CD14-positive monocyte (primary cell): ENCODE measurements at regions not wholly inside any gene's neighbourhood (a gene's known extent, or its start where the extent isn't known, plus 50 kb on each side); places are given as distances from the start of the nearest gene placed in this dataset.

Source experiments
- DNase-seq, 3 donors: peaks; one replicate each; pipeline ENCODE4 v3.0.0-alpha.2; 2011 to 2022
- H2AFZ ChIP-seq: 2 replicates; pipeline ENCODE4 v1.6.0; 2012; ENCODE audit warnings: mild to moderate bottlenecking, low read depth, low read length, inconsistent platforms; ENCODE audit not compliant: insufficient read depth, poor library complexity, severe bottlenecking
- H3K27ac ChIP-seq, 2 donors: 1 replicate in 1 of 2; 2 replicates in 1 of 2; pipeline ENCODE4 v1.5.1; 2012 to 2013; ENCODE audit warnings: low read length in 2 of 2, control low read depth in 1 of 2, inconsistent platforms in 1 of 2, low read depth in 1 of 2, mild to moderate bottlenecking in 1 of 2
- H3K27me3 ChIP-seq, 2 donors: one replicate each; pipeline versions ENCODE4 v1.6.0 to v1.6.1; 2011 to 2013; ENCODE audit warnings: low read length in 2 of 2; ENCODE audit not compliant: control insufficient read depth in 2 of 2, insufficient read depth in 2 of 2
- H3K36me3 ChIP-seq, 2 donors: replicated peaks in 1 of 2; 1 replicate in 1 of 2; 2 replicates in 1 of 2; pipeline versions ENCODE4 v1.5.1 to v1.6.1; 2012 to 2013; ENCODE audit warnings: low read length in 2 of 2, control low read depth in 1 of 2, inconsistent platforms in 1 of 2, mild to moderate bottlenecking in 1 of 2; ENCODE audit not compliant: insufficient read depth in 2 of 2, control insufficient read depth in 1 of 2
- H3K4me1 ChIP-seq, 2 donors: 1 replicate in 1 of 2; 2 replicates in 1 of 2; pipeline versions ENCODE4 v1.5.1 to v1.6.1; 2012 to 2013; ENCODE audit warnings: low read length in 2 of 2, control low read depth in 1 of 2, inconsistent platforms in 1 of 2, mild to moderate bottlenecking in 1 of 2, moderate library complexity in 1 of 2; ENCODE audit not compliant: insufficient read depth in 2 of 2, control insufficient read depth in 1 of 2
- H3K4me2 ChIP-seq: replicated peaks from 2 replicates; pipeline ENCODE3; 2012; ENCODE audit warnings: low read length, moderate library complexity, mild to moderate bottlenecking; ENCODE audit not compliant: poor library complexity, severe bottlenecking; ENCODE audit errors: extremely low read depth
- H3K4me3 ChIP-seq, 3 experiments: fragments of 200-600 bp in 1 of 3; sonication (generic) in 1 of 3; replicated peaks in 1 of 3; 1 replicate in 2 of 3; 2 replicates in 1 of 3; pipeline ENCODE4 v1.5.1; 2011 to 2013; ENCODE audit warnings: low read length in 3 of 3, mild to moderate bottlenecking in 3 of 3, control low read depth in 2 of 3, low read depth in 2 of 3, inconsistent platforms in 1 of 3, moderate library complexity in 1 of 3
- H3K79me2 ChIP-seq: 2 replicates; pipeline ENCODE4 v1.6.0; 2012; ENCODE audit warnings: mild to moderate bottlenecking, control low read depth, inconsistent platforms, low read length, moderate library complexity; ENCODE audit not compliant: insufficient read depth
- H3K9ac ChIP-seq: 2 replicates; pipeline ENCODE4 v1.6.0; 2017; ENCODE audit warnings: low read length, mild to moderate bottlenecking; ENCODE audit not compliant: insufficient read depth, poor library complexity, severe bottlenecking
- H3K9me3 ChIP-seq, 2 donors: replicated peaks in 1 of 2; 1 replicate in 1 of 2; 2 replicates in 1 of 2; pipeline versions ENCODE4 v1.5.1 to v1.6.1; 2012 to 2013; ENCODE audit warnings: low read length in 2 of 2, control low read depth in 1 of 2; ENCODE audit not compliant: control insufficient read depth in 1 of 2, insufficient read depth in 1 of 2
- H4K20me1 ChIP-seq: 2 replicates; pipeline ENCODE4 v1.6.0; 2012; ENCODE audit warnings: mild to moderate bottlenecking, low read length, control low read depth, moderate library complexity; ENCODE audit not compliant: insufficient read depth
- H3K27ac Mint-ChIP-seq, 7 donors: one replicate each; pipeline ENCODE4 v1.8.0; 2020; ENCODE audit warnings: mild to moderate bottlenecking in 7 of 7, mixed read lengths in 7 of 7, moderate library complexity in 6 of 7, inconsistent platforms in 2 of 7
- H3K27me3 Mint-ChIP-seq, 3 donors: one replicate each; pipeline ENCODE4 v1.8.0; 2021 to 2022; ENCODE audit warnings: low read depth in 3 of 3, mild to moderate bottlenecking in 3 of 3, mixed read lengths in 3 of 3, moderate library complexity in 3 of 3, inconsistent platforms in 1 of 3
- H3K36me3 Mint-ChIP-seq, 2 donors: one replicate each; pipeline ENCODE4 v1.8.0; 2020; ENCODE audit warnings: mixed read lengths in 2 of 2, inconsistent platforms in 1 of 2, mild to moderate bottlenecking in 1 of 2
- H3K4me1 Mint-ChIP-seq: one replicate; pipeline ENCODE4 v1.8.0; 2020; ENCODE audit warnings: mild to moderate bottlenecking, mixed read lengths
- H3K4me3 Mint-ChIP-seq, 2 donors: one replicate each; pipeline ENCODE4 v1.8.0; 2020; ENCODE audit warnings: mild to moderate bottlenecking in 2 of 2, mixed read lengths in 2 of 2, moderate library complexity in 1 of 2
- H3K9me3 Mint-ChIP-seq, 7 donors: one replicate each; pipeline ENCODE4 v1.8.0; 2020 to 2022; ENCODE audit warnings: mixed read lengths in 7 of 7, mild to moderate bottlenecking in 6 of 7, moderate library complexity in 6 of 7, inconsistent platforms in 2 of 7
- WGBS: methylation state at CpG from one replicate; pipeline ENCODE4 v1.1.5; 2013; ENCODE audit warnings: missing lambda C conversion rate; ENCODE audit not compliant: insufficient coverage; 5-methylcytosine and 5-hydroxymethylcytosine counted together
- intact Hi-C, 2 donors: fragments of 100-400 bp; cut with micrococcal nuclease; formaldehyde crosslinking; loops; one replicate each; pipeline versions ENCODE4 v1.15.0 to v1.15.1; 2023
- TF ChIP-seq, protein P1 (sequence below): fragments of 200-600 bp; IDR thresholded peaks from one replicate; pipeline ENCODE4 v1.8.0; 2022; ENCODE audit warnings: antibody characterized with exemption, mild to moderate bottlenecking

DNA sequence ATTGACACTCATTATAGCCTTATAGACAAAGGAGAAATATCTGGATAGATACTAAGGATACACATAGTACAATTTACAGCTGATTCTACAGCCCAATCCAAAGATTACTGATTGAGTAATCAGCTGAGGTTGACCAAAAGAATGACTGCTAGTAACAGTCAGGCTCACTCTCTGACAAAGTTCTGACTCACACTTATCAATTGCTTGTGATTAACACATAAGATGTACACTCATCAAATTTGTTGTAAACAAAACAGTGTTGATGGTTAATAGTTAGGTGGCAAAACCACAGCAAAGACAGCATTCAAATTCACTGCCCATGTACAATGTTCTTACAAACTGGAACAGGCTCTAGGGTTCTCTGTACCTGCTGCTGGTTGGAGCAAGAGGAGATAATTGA, 422.7 kb downstream of the TLE1 start:
- DNase-seq, result no peak
- H3K36me3 Mint-ChIP-seq, result no peaks in the 10 kb centered on the region
- intact Hi-C loops, result no loop called here
- H3K4me3 Mint-ChIP-seq, result no peak overlapping the region
- Histone ChIP-seq H3K4me1 (no peaks in the 10 kb centered on the region), H3K4me2 (no peak overlapping the region), H3K4me3 (no peak overlapping the region), H3K9me3 (peaks cover 8 to 13% of the 10 kb centered on the region in 2 donors), H2AFZ (no peak overlapping the region), H3K9ac (no peak overlapping the region), H3K79me2 (no peaks in the 10 kb centered on the region), H3K36me3 (no peaks in the 10 kb centered on the region), H4K20me1 (no peaks in the 10 kb centered on the region), H3K27me3 (no peaks in the 10 kb centered on the region), H3K27ac (no peak overlapping the region)
- TF ChIP-seq, protein P1, sequence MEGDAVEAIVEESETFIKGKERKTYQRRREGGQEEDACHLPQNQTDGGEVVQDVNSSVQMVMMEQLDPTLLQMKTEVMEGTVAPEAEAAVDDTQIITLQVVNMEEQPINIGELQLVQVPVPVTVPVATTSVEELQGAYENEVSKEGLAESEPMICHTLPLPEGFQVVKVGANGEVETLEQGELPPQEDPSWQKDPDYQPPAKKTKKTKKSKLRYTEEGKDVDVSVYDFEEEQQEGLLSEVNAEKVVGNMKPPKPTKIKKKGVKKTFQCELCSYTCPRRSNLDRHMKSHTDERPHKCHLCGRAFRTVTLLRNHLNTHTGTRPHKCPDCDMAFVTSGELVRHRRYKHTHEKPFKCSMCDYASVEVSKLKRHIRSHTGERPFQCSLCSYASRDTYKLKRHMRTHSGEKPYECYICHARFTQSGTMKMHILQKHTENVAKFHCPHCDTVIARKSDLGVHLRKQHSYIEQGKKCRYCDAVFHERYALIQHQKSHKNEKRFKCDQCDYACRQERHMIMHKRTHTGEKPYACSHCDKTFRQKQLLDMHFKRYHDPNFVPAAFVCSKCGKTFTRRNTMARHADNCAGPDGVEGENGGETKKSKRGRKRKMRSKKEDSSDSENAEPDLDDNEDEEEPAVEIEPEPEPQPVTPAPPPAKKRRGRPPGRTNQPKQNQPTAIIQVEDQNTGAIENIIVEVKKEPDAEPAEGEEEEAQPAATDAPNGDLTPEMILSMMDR, result no peak
- H3K4me1 Mint-ChIP-seq, result peaks cover 1% of the 10 kb centered on the region
- H3K9me3 Mint-ChIP-seq, result peaks cover 9 to 32% (median 22%) of the 10 kb centered on the region in 7 donors
- H3K27me3 Mint-ChIP-seq, result peaks cover 0 to under 1% (median 0%) of the 10 kb centered on the region in 3 donors
- no peak overlapping the region for H3K27ac Mint-ChIP-seq

DNA sequence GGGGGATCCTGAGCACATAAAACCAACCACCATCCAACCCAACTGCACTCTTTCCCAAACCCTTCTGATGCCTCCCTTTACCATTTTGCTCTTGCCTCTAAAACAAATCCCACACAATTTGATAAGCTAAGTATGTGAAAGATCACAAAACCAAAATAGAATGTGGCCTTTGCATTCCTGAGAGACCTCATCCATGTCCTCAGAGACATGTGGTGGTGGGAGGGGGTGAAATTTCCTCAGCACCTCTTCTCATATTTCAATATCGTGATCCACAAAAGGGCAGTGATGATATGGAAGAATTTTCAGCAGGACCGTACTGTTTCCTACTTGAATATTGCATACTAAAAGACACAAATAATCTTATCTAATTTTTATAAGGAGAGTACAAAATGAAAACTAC, 423.3 kb downstream of the TLE1 start:
- H3K9me3 Mint-ChIP-seq, result peaks cover 12 to 29% (median 22%) of the 10 kb centered on the region in 7 donors
- intact Hi-C loops, result no loop called here

More for the DNA sequence above, 423.3 kb downstream of the TLE1 start:
- no peak for DNase-seq
- Mint-ChIP-seq H3K27me3 (peaks cover 0 to 3% (median 0%) of the 10 kb centered on the region in 3 donors), H3K27ac (no peak overlapping the region), H3K4me3 (no peak overlapping the region), H3K36me3 (no peaks in the 10 kb centered on the region), H3K4me1 (peaks cover 1% of the 10 kb centered on the region)
- Histone ChIP-seq H3K4me2 (no peak overlapping the region), H3K4me3 (no peak overlapping the region), H2AFZ (no peak overlapping the region), H3K4me1 (no peaks in the 10 kb centered on the region), H4K20me1 (no peaks in the 10 kb centered on the region), H3K9ac (no peak overlapping the region), H3K36me3 (no peaks in the 10 kb centered on the region), H3K79me2 (no peaks in the 10 kb centered on the region), H3K27me3 (no peaks in the 10 kb centered on the region), H3K9me3 (peaks cover 8 to 10% of the 10 kb centered on the region in 2 donors), H3K27ac (no peak overlapping the region)
- no CpG with 5 or more reads among the region's 2 CpGs for WGBS
- TF ChIP-seq, protein P1, result no peak
